ENCODE measurements at regions not wholly inside any gene's neighbourhood (a gene's known extent, or its start where the extent isn't known, plus 50 kb on each side); places are given as distances from the start of the nearest gene placed in this dataset.

- Histone ChIP-seq H3K79me2 (ENCODE audit: low read length) (no peaks in the 10 kb centered on the region), H3K9me3 (ENCODE audit: low read length) (no peaks in the 10 kb centered on the region), H4K20me1 (ENCODE audit: low read length) (no peaks in the 10 kb centered on the region), H3K4me2 (ENCODE audit: low read length) (no peak overlapping the region), H3K4me3 (ENCODE audit: low read length) (no peak overlapping the region), H3K4me1 (ENCODE audit: insufficient read depth, low read length) (no peaks in the 10 kb centered on the region), H3K27me3 (ENCODE audit: low read length) (peaks cover 30% of the 10 kb centered on the region), H3K9me2 (replicated peaks; ENCODE audit: low read length) (no peaks in the 10 kb centered on the region), H3K36me3 (ENCODE audit: low read depth, low read length) (no peaks in the 10 kb centered on the region), H3K9ac (ENCODE audit: low read length) (no peak overlapping the region), H2AFZ (ENCODE audit: low read length) (no peak overlapping the region), H3F3A (ENCODE audit: low read length, unreplicated experiment) (no peaks in the 10 kb centered on the region), H3K27ac (ENCODE audit: low read length) (no peak overlapping the region)
- ChIA-PET CTCF (no interaction called here), POLR2A (ENCODE audit: unreplicated experiment) (no interaction called here)
- intact Hi-C loops (cut with micrococcal nuclease) = no loop called here
- BruUV-seq (replicated peaks) = no TSS peak
- DNase-seq (no peak), ATAC-seq (no peak)
- no peak for TF ChIP-seq CTCF (conservative IDR thresholded peaks at IDR 0.05; ENCODE audit: low read depth, low read length)
- no peak for TF ChIP-seq EZH2phosphoT487 (IDR thresholded peaks at IDR 0.05; ENCODE audit: borderline replicate concordance, low read length)
- TF ChIP-seq EZH2 (IDR thresholded peaks at IDR 0.05; ENCODE audit: low read length, unreplicated experiment) = no peak
Measured at GRCh38 chr6:122009000-122009350, 390.5 kb upstream of the HSF2 start.

- intact Hi-C loops (cut with micrococcal nuclease) = no loop called here
- Histone ChIP-seq H2AFZ (ENCODE audit: low read length) (no peak overlapping the region), H3K4me1 (ENCODE audit: insufficient read depth, low read length) (no peaks in the 10 kb centered on the region), H3K79me2 (ENCODE audit: low read length) (no peaks in the 10 kb centered on the region), H4K20me1 (ENCODE audit: low read length) (no peaks in the 10 kb centered on the region), H3K9ac (ENCODE audit: low read length) (no peak overlapping the region), H3F3A (ENCODE audit: low read length, unreplicated experiment) (no peaks in the 10 kb centered on the region), H3K9me2 (replicated peaks; ENCODE audit: low read length) (no peaks in the 10 kb centered on the region), H3K27ac (ENCODE audit: low read length) (no peak overlapping the region), H3K9me3 (ENCODE audit: low read length) (no peaks in the 10 kb centered on the region), H3K4me2 (ENCODE audit: low read length) (no peak overlapping the region), H3K4me3 (ENCODE audit: low read length) (no peak overlapping the region), H3K27me3 (ENCODE audit: low read length) (peaks cover 24% of the 10 kb centered on the region; the same call in 1 of the 2 replicates), H3K36me3 (ENCODE audit: low read depth, low read length) (no peaks in the 10 kb centered on the region)
- no TSS peak for BruUV-seq (replicated peaks)
- ATAC-seq (no peak), DNase-seq (no peak)
- ChIA-PET CTCF (no interaction called here), POLR2A (ENCODE audit: unreplicated experiment) (interaction anchor here (0.7 kb wide), 1 partner anchor 147 kb away, joined by 5 read pairs; no protein-coding TSS in a partner anchor)
- no peak for TF ChIP-seq EZH2 (IDR thresholded peaks at IDR 0.05; ENCODE audit: low read length, unreplicated experiment)
Measured at GRCh38 chr6:122012578-122012977, 386.9 kb upstream of the HSF2 start.

DNA sequence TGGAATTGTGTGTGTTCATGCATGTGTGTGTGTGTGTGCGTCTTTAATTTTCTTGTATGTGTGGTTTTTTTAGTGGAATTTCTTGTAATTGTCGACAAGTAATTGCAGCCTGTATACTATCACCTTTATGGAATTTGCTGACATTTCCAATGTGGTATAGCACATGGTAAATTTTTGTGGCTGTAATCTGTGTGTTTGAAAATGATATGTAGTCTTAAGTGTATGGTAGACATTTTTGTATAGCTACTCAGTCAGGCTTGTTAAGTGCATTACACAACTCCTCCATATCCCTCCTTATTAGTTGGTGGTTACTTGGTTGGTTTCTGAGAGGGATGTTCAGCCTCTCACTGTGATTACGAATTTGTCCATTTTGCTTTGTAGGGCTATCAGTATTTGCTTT, 384.5 kb upstream of the HSF2 start:
- Histone ChIP-seq H3K4me3 (ENCODE audit: low read length) (no peak overlapping the region), H3K4me2 (ENCODE audit: low read length) (no peak overlapping the region), H2AFZ (ENCODE audit: low read length) (no peak overlapping the region), H3K9ac (ENCODE audit: low read length) (no peak overlapping the region), H4K20me1 (ENCODE audit: low read length) (no peaks in the 10 kb centered on the region), H3K9me2 (replicated peaks; ENCODE audit: low read length) (no peaks in the 10 kb centered on the region), H3K4me1 (ENCODE audit: insufficient read depth, low read length) (no peaks in the 10 kb centered on the region), H3K36me3 (ENCODE audit: low read depth, low read length) (no peaks in the 10 kb centered on the region), H3K9me3 (ENCODE audit: low read length) (no peaks in the 10 kb centered on the region), H3K27ac (ENCODE audit: low read length) (no peak overlapping the region), H3K79me2 (ENCODE audit: low read length) (no peaks in the 10 kb centered on the region), H3F3A (ENCODE audit: low read length, unreplicated experiment) (no peaks in the 10 kb centered on the region), H3K27me3 (ENCODE audit: low read length) (peaks cover 23% of the 10 kb centered on the region; the same call in 1 of the 2 replicates)
- ChIA-PET POLR2A (ENCODE audit: unreplicated experiment) (no interaction called here), CTCF (no interaction called here)
- TF ChIP-seq EZH2phosphoT487 (IDR thresholded peaks at IDR 0.05; ENCODE audit: borderline replicate concordance, low read length) (no peak), CTCF (conservative IDR thresholded peaks at IDR 0.05; ENCODE audit: low read depth, low read length) (no peak), EZH2 (IDR thresholded peaks at IDR 0.05; ENCODE audit: low read length, unreplicated experiment) (no peak)
- no TSS peak for BruUV-seq (replicated peaks)
- DNase-seq (no peak), ATAC-seq (no peak)
- intact Hi-C loops (cut with micrococcal nuclease) = no loop called here

Data from PC-3 (cell line).